ENCODE measurements at regions not wholly inside any gene's neighbourhood (a gene's known extent, or its start where the extent isn't known, plus 50 kb on each side); places are given as distances from the start of the nearest gene placed in this dataset.

DNA sequence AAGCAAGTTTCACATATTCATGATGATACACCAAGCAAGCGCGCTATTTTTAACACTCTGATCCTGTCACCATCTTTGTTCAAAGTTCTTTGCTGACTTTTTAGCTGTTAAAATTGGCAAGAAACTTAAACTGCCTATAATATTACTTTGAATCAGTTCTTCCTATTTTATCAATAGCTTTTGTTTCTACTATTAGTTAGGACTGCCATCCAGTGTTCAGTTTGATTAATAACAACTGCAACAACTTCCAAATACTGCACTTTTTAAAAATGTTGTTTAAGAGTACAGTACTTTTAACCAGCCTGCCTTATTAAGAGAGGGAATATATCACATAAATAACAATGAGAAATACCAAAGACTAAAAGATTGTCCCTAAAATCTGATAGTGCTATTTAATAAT is 614.3 kb downstream of the FAM133A start:
- TF ChIP-seq, protein P1, sequence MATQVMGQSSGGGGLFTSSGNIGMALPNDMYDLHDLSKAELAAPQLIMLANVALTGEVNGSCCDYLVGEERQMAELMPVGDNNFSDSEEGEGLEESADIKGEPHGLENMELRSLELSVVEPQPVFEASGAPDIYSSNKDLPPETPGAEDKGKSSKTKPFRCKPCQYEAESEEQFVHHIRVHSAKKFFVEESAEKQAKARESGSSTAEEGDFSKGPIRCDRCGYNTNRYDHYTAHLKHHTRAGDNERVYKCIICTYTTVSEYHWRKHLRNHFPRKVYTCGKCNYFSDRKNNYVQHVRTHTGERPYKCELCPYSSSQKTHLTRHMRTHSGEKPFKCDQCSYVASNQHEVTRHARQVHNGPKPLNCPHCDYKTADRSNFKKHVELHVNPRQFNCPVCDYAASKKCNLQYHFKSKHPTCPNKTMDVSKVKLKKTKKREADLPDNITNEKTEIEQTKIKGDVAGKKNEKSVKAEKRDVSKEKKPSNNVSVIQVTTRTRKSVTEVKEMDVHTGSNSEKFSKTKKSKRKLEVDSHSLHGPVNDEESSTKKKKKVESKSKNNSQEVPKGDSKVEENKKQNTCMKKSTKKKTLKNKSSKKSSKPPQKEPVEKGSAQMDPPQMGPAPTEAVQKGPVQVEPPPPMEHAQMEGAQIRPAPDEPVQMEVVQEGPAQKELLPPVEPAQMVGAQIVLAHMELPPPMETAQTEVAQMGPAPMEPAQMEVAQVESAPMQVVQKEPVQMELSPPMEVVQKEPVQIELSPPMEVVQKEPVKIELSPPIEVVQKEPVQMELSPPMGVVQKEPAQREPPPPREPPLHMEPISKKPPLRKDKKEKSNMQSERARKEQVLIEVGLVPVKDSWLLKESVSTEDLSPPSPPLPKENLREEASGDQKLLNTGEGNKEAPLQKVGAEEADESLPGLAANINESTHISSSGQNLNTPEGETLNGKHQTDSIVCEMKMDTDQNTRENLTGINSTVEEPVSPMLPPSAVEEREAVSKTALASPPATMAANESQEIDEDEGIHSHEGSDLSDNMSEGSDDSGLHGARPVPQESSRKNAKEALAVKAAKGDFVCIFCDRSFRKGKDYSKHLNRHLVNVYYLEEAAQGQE (IDR thresholded peaks at IDR 0.05; ENCODE audit: low read depth), result no peak
- no peak for TF ChIP-seq EGR1 (IDR thresholded peaks at IDR 0.05)
- TF ChIP-seq RAD21 (IDR thresholded peaks at IDR 0.05; ENCODE audit: low read depth), result peak; percentile 31
- TF ChIP-seq YY1 (IDR thresholded peaks at IDR 0.05; ENCODE audit: low read depth), result no peak
- no peak for TF ChIP-seq TEAD4 (IDR thresholded peaks at IDR 0.05)
- TF ChIP-seq, protein P2, sequence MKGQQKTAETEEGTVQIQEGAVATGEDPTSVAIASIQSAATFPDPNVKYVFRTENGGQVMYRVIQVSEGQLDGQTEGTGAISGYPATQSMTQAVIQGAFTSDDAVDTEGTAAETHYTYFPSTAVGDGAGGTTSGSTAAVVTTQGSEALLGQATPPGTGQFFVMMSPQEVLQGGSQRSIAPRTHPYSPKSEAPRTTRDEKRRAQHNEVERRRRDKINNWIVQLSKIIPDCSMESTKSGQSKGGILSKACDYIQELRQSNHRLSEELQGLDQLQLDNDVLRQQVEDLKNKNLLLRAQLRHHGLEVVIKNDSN (IDR thresholded peaks at IDR 0.05), result no peak
